ENCODE measurements at regions not wholly inside any gene's neighbourhood (a gene's known extent, or its start where the extent isn't known, plus 50 kb on each side); places are given as distances from the start of the nearest gene placed in this dataset.

DNA sequence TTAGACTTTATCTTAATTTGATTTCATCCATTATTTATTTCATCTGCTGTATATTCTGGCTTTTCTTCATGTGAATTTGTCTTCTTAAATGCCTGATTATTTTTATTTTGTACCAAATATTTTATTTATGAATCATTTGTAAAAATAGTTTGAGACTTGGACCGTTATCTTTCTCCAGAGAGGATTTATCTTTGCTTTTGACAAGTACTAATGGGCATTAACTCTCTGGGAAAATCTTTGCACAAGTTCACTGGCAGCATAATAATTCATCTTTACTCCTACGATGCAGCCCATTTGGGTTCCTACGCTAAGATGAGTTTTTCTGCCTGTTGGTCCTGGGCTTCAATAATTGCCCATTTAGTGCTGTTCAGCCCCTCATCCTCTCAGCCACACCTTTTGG, 131.0 kb upstream of the RORB start:
- TF ChIP-seq POLR2A (IDR thresholded peaks at IDR 0.05) (no peak), POLR2AphosphoS5 (IDR thresholded peaks at IDR 0.05) (no peak), CTCF (IDR thresholded peaks at IDR 0.05) (no peak), EP300 (IDR thresholded peaks at IDR 0.05) (no peak)

All from stomach (tissue), 4 donors.